GM23338 (cell line): ENCODE measurements at regions not wholly inside any gene's neighbourhood (a gene's known extent, or its start where the extent isn't known, plus 50 kb on each side); places are given as distances from the start of the nearest gene placed in this dataset.
"Not testable (repeated sequence)": the region's sequence is repeated elsewhere in the genome, so short reads cannot be mapped to it uniquely, and the experiment has no call there.

Source experiments
- CREB1 ChIP-seq: fragments of 250-450 bp; sonication (Bioruptor Pico); IDR thresholded peaks from 2 replicates; pipeline ENCODE4 v1.5.0; 2020; ENCODE audit warnings: low read depth, mild to moderate bottlenecking, moderate library complexity
- EZH2 ChIP-seq: fragments of 200-600 bp; sonication (generic); IDR thresholded peaks from one replicate; pipeline ENCODE4 v1.8.0; 2017; ENCODE audit warnings: antibody characterized with exemption, mild to moderate bottlenecking, low read depth; ENCODE audit not compliant: unreplicated experiment
- EZH2phosphoT487 ChIP-seq: fragments of 200-600 bp; sonication (generic); IDR thresholded peaks from one replicate; pipeline ENCODE4 v1.8.1; 2018; ENCODE audit warnings: antibody characterized with exemption; ENCODE audit not compliant: unreplicated experiment
- JUNB ChIP-seq: IDR thresholded peaks from one replicate; pipeline ENCODE4 v1.6.1; 2016; ENCODE audit warnings: antibody characterized with exemption; ENCODE audit not compliant: unreplicated experiment
- POLR2AphosphoS5 ChIP-seq: IDR thresholded peaks from 2 replicates; pipeline ENCODE4 v1.6.1; 2016; ENCODE audit warnings: antibody characterized with exemption, low read depth
- STAT1 ChIP-seq: IDR thresholded peaks from one replicate; pipeline ENCODE4 v1.6.1; 2016; ENCODE audit warnings: antibody characterized with exemption; ENCODE audit not compliant: unreplicated experiment
- ZNF114 ChIP-seq: fragments of 250-450 bp; sonication (Bioruptor Pico); IDR thresholded peaks from 2 replicates; pipeline ENCODE4 v1.5.0; 2020; ENCODE audit warnings: mild to moderate bottlenecking, moderate library complexity
- ZNF331 ChIP-seq: fragments of 250-450 bp; sonication (Bioruptor Pico); IDR thresholded peaks from 2 replicates; pipeline ENCODE4 v1.5.0; 2020; ENCODE audit warnings: low read depth, mild to moderate bottlenecking, moderate library complexity
- TF ChIP-seq, protein P1 (sequence below), 2 experiments: fragments of 200-600 bp in 1 of 2; sonication (generic) in 1 of 2; conservative IDR thresholded peaks; 2 replicates each; pipeline versions ENCODE4 v1.5.1 to v1.6.1; 2016 to 2017; ENCODE audit warnings: antibody characterized with exemption in 2 of 2, low read depth in 2 of 2, mild to moderate bottlenecking in 2 of 2, moderate library complexity in 1 of 2
- TF ChIP-seq, protein P2 (sequence below): IDR thresholded peaks from one replicate; pipeline ENCODE4 v1.6.1; 2018; ENCODE audit warnings: antibody characterized with exemption; ENCODE audit not compliant: unreplicated experiment
- TF ChIP-seq, protein P3 (sequence below): fragments of 250-450 bp; sonication (Bioruptor Pico); IDR thresholded peaks from 2 replicates; pipeline ENCODE4 v1.5.0; 2020; ENCODE audit warnings: mild to moderate bottlenecking, moderate library complexity
- TF ChIP-seq, protein P4 (sequence below): IDR thresholded peaks from 2 replicates; pipeline ENCODE4 v1.6.1; 2016; ENCODE audit warnings: antibody characterized with exemption

DNA sequence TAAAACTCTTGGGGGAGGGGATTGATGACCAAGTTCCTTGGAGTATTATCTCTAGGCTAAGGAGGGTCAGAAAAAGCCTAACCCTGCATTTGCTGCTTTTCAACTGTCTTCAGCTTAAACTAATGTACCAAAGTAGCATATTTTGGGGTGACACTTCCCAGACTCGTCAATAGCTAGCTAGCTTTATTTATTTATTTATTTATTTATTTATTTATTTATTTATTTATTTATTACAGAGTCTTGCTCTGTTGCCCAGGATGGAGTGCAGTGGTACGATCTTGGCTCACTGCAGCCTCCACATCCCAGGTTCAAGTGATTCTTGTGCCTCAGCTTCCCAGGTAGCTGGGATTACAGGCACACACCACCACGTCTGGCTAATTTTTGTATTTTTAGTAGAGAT lies 257.1 kb downstream of the S1PR1 start:
- TF ChIP-seq, protein P1, sequence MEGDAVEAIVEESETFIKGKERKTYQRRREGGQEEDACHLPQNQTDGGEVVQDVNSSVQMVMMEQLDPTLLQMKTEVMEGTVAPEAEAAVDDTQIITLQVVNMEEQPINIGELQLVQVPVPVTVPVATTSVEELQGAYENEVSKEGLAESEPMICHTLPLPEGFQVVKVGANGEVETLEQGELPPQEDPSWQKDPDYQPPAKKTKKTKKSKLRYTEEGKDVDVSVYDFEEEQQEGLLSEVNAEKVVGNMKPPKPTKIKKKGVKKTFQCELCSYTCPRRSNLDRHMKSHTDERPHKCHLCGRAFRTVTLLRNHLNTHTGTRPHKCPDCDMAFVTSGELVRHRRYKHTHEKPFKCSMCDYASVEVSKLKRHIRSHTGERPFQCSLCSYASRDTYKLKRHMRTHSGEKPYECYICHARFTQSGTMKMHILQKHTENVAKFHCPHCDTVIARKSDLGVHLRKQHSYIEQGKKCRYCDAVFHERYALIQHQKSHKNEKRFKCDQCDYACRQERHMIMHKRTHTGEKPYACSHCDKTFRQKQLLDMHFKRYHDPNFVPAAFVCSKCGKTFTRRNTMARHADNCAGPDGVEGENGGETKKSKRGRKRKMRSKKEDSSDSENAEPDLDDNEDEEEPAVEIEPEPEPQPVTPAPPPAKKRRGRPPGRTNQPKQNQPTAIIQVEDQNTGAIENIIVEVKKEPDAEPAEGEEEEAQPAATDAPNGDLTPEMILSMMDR (conservative IDR thresholded peaks at IDR 0.05; ENCODE audit: low read depth in 2 of 2): not testable (repeated sequence)
- not testable (repeated sequence) for TF ChIP-seq POLR2AphosphoS5; CREB1 (CRISPR knock-in tag); EZH2; EZH2phosphoT487; STAT1; ZNF114 (CRISPR knock-in tag); ZNF331; JUNB
- TF ChIP-seq, protein P2, sequence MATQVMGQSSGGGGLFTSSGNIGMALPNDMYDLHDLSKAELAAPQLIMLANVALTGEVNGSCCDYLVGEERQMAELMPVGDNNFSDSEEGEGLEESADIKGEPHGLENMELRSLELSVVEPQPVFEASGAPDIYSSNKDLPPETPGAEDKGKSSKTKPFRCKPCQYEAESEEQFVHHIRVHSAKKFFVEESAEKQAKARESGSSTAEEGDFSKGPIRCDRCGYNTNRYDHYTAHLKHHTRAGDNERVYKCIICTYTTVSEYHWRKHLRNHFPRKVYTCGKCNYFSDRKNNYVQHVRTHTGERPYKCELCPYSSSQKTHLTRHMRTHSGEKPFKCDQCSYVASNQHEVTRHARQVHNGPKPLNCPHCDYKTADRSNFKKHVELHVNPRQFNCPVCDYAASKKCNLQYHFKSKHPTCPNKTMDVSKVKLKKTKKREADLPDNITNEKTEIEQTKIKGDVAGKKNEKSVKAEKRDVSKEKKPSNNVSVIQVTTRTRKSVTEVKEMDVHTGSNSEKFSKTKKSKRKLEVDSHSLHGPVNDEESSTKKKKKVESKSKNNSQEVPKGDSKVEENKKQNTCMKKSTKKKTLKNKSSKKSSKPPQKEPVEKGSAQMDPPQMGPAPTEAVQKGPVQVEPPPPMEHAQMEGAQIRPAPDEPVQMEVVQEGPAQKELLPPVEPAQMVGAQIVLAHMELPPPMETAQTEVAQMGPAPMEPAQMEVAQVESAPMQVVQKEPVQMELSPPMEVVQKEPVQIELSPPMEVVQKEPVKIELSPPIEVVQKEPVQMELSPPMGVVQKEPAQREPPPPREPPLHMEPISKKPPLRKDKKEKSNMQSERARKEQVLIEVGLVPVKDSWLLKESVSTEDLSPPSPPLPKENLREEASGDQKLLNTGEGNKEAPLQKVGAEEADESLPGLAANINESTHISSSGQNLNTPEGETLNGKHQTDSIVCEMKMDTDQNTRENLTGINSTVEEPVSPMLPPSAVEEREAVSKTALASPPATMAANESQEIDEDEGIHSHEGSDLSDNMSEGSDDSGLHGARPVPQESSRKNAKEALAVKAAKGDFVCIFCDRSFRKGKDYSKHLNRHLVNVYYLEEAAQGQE: not testable (repeated sequence)
- TF ChIP-seq, protein P3, sequence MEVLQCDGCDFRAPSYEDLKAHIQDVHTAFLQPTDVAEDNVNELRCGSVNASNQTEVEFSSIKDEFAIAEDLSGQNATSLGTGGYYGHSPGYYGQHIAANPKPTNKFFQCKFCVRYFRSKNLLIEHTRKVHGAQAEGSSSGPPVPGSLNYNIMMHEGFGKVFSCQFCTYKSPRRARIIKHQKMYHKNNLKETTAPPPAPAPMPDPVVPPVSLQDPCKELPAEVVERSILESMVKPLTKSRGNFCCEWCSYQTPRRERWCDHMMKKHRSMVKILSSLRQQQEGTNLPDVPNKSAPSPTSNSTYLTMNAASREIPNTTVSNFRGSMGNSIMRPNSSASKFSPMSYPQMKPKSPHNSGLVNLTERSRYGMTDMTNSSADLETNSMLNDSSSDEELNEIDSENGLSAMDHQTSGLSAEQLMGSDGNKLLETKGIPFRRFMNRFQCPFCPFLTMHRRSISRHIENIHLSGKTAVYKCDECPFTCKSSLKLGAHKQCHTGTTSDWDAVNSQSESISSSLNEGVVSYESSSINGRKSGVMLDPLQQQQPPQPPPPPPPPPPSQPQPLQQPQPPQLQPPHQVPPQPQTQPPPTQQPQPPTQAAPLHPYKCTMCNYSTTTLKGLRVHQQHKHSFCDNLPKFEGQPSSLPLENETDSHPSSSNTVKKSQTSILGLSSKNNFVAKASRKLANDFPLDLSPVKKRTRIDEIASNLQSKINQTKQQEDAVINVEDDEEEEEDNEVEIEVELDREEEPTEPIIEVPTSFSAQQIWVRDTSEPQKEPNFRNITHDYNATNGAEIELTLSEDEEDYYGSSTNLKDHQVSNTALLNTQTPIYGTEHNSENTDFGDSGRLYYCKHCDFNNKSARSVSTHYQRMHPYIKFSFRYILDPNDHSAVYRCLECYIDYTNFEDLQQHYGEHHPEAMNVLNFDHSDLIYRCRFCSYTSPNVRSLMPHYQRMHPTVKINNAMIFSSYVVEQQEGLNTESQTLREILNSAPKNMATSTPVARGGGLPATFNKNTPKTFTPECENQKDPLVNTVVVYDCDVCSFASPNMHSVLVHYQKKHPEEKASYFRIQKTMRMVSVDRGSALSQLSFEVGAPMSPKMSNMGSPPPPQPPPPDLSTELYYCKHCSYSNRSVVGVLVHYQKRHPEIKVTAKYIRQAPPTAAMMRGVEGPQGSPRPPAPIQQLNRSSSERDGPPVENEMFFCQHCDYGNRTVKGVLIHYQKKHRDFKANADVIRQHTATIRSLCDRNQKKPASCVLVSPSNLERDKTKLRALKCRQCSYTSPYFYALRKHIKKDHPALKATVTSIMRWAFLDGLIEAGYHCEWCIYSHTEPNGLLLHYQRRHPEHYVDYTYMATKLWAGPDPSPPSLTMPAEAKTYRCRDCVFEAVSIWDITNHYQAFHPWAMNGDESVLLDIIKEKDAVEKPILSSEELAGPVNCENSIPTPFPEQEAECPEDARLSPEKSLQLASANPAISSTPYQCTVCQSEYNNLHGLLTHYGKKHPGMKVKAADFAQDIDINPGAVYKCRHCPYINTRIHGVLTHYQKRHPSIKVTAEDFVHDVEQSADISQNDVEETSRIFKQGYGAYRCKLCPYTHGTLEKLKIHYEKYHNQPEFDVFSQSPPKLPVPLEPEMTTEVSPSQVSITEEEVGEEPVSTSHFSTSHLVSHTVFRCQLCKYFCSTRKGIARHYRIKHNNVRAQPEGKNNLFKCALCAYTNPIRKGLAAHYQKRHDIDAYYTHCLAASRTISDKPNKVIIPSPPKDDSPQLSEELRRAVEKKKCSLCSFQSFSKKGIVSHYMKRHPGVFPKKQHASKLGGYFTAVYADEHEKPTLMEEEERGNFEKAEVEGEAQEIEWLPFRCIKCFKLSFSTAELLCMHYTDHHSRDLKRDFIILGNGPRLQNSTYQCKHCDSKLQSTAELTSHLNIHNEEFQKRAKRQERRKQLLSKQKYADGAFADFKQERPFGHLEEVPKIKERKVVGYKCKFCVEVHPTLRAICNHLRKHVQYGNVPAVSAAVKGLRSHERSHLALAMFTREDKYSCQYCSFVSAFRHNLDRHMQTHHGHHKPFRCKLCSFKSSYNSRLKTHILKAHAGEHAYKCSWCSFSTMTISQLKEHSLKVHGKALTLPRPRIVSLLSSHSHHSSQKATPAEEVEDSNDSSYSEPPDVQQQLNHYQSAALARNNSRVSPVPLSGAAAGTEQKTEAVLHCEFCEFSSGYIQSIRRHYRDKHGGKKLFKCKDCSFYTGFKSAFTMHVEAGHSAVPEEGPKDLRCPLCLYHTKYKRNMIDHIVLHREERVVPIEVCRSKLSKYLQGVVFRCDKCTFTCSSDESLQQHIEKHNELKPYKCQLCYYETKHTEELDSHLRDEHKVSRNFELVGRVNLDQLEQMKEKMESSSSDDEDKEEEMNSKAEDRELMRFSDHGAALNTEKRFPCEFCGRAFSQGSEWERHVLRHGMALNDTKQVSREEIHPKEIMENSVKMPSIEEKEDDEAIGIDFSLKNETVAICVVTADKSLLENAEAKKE: not testable (repeated sequence)
- TF ChIP-seq, protein P4, sequence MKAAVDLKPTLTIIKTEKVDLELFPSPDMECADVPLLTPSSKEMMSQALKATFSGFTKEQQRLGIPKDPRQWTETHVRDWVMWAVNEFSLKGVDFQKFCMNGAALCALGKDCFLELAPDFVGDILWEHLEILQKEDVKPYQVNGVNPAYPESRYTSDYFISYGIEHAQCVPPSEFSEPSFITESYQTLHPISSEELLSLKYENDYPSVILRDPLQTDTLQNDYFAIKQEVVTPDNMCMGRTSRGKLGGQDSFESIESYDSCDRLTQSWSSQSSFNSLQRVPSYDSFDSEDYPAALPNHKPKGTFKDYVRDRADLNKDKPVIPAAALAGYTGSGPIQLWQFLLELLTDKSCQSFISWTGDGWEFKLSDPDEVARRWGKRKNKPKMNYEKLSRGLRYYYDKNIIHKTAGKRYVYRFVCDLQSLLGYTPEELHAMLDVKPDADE: not testable (repeated sequence)
